ENCODE measurements at regions not wholly inside any gene's neighbourhood (a gene's known extent, or its start where the extent isn't known, plus 50 kb on each side); places are given as distances from the start of the nearest gene placed in this dataset.

GRCh38 chr16:17605784-17606183 is 135.0 kb upstream of the XYLT1 start:
- no peak overlapping the region for H3K27ac ChIP-seq
- H3K9me3 ChIP-seq (ENCODE audit: low read depth, low read length), result no peaks in the 10 kb centered on the region
- H3K36me3 ChIP-seq (ENCODE audit: insufficient read depth, low read length), result no peaks in the 10 kb centered on the region
- no peak overlapping the region for H3K9ac ChIP-seq (ENCODE audit: insufficient read length)
- TF ChIP-seq EZH2 (IDR thresholded peaks at IDR 0.05), result no peak
- TF ChIP-seq POLR2AphosphoS5 (IDR thresholded peaks at IDR 0.05; ENCODE audit: borderline replicate concordance, low read depth, low read length), result no peak
- no peak for TF ChIP-seq FOXP2 (optimal IDR thresholded peaks at IDR 0.05; ENCODE audit: control extremely low read depth, extremely low read length, insufficient read depth)
- DNase-seq (ENCODE audit: low read depth, low spot score), result no peak
- H3K4me3 ChIP-seq, result no peak overlapping the region

GRCh38 chr16:17603626-17604025 is 132.9 kb upstream of the XYLT1 start:
- Histone ChIP-seq H3K36me3 (ENCODE audit: insufficient read depth, low read length) (no peaks in the 10 kb centered on the region), H3K4me3 (no peak overlapping the region), H3K9me3 (ENCODE audit: low read depth, low read length) (no peaks in the 10 kb centered on the region), H3K27ac (no peak overlapping the region), H3K9ac (ENCODE audit: insufficient read length) (no peak overlapping the region)
- DNase-seq (ENCODE audit: low read depth, low spot score), result no peak
- no peak for TF ChIP-seq EZH2 (IDR thresholded peaks at IDR 0.05)
- TF ChIP-seq POLR2AphosphoS5 (IDR thresholded peaks at IDR 0.05; ENCODE audit: borderline replicate concordance, low read depth, low read length), result no peak
- no peak for TF ChIP-seq FOXP2 (optimal IDR thresholded peaks at IDR 0.05; ENCODE audit: control extremely low read depth, extremely low read length, insufficient read depth)

GRCh38 chr16:17602678-17603077 is 131.9 kb upstream of the XYLT1 start:
- TF ChIP-seq FOXP2 (optimal IDR thresholded peaks at IDR 0.05; ENCODE audit: control extremely low read depth, extremely low read length, insufficient read depth) (no peak), EZH2 (IDR thresholded peaks at IDR 0.05) (no peak), POLR2AphosphoS5 (IDR thresholded peaks at IDR 0.05; ENCODE audit: borderline replicate concordance, low read depth, low read length) (no peak)
- no peaks in the 10 kb centered on the region for H3K36me3 ChIP-seq (ENCODE audit: insufficient read depth, low read length)
- H3K9ac ChIP-seq (ENCODE audit: insufficient read length), result no peak overlapping the region
- H3K9me3 ChIP-seq (ENCODE audit: low read depth, low read length), result no peaks in the 10 kb centered on the region
- no peak for DNase-seq (ENCODE audit: low read depth, low spot score)
- no peak overlapping the region for H3K27ac ChIP-seq
- no peak overlapping the region for H3K4me3 ChIP-seq

GRCh38 chr16:17598968-17599367 is 128.2 kb upstream of the XYLT1 start:
- H3K27ac ChIP-seq, result no peak overlapping the region
- no peak overlapping the region for H3K4me3 ChIP-seq
- no peak for DNase-seq (ENCODE audit: low read depth, low spot score)
- H3K9ac ChIP-seq (ENCODE audit: insufficient read length), result no peak overlapping the region
- no peaks in the 10 kb centered on the region for H3K36me3 ChIP-seq (ENCODE audit: insufficient read depth, low read length)
- no peaks in the 10 kb centered on the region for H3K9me3 ChIP-seq (ENCODE audit: low read depth, low read length)
- TF ChIP-seq POLR2AphosphoS5 (IDR thresholded peaks at IDR 0.05; ENCODE audit: borderline replicate concordance, low read depth, low read length), result no peak
- no peak for TF ChIP-seq EZH2 (IDR thresholded peaks at IDR 0.05)
- TF ChIP-seq FOXP2 (optimal IDR thresholded peaks at IDR 0.05; ENCODE audit: control extremely low read depth, extremely low read length, insufficient read depth), result no peak

- no peak overlapping the region for H3K9ac ChIP-seq (ENCODE audit: insufficient read length)
- no peaks in the 10 kb centered on the region for H3K36me3 ChIP-seq (ENCODE audit: insufficient read depth, low read length)
- no peaks in the 10 kb centered on the region for H3K9me3 ChIP-seq (ENCODE audit: low read depth, low read length)
- H3K4me3 ChIP-seq, result no peak overlapping the region
- no peak overlapping the region for H3K27ac ChIP-seq
- DNase-seq (ENCODE audit: low read depth, low spot score), result no peak
- TF ChIP-seq EZH2 (IDR thresholded peaks at IDR 0.05), result no peak
- no peak for TF ChIP-seq POLR2AphosphoS5 (IDR thresholded peaks at IDR 0.05; ENCODE audit: borderline replicate concordance, low read depth, low read length)
- no peak for TF ChIP-seq FOXP2 (optimal IDR thresholded peaks at IDR 0.05; ENCODE audit: control extremely low read depth, extremely low read length, insufficient read depth)
Observed at GRCh38 chr16:17591655-17592405, 121.1 kb upstream of the XYLT1 start.

GRCh38 chr16:17590711-17591654 is 120.2 kb upstream of the XYLT1 start:
- Histone ChIP-seq H3K9ac (ENCODE audit: insufficient read length) (no peak overlapping the region), H3K9me3 (ENCODE audit: low read depth, low read length) (no peaks in the 10 kb centered on the region), H3K36me3 (ENCODE audit: insufficient read depth, low read length) (no peaks in the 10 kb centered on the region), H3K4me3 (no peak overlapping the region), H3K27ac (no peak overlapping the region)
- TF ChIP-seq POLR2AphosphoS5 (IDR thresholded peaks at IDR 0.05; ENCODE audit: borderline replicate concordance, low read depth, low read length), result no peak
- no peak for TF ChIP-seq EZH2 (IDR thresholded peaks at IDR 0.05)
- TF ChIP-seq FOXP2 (optimal IDR thresholded peaks at IDR 0.05; ENCODE audit: control extremely low read depth, extremely low read length, insufficient read depth), result no peak
- DNase-seq (ENCODE audit: low read depth, low spot score), result no peak

- Histone ChIP-seq H3K36me3 (ENCODE audit: insufficient read depth, low read length) (no peaks in the 10 kb centered on the region), H3K27ac (no peak overlapping the region), H3K9me3 (ENCODE audit: low read depth, low read length) (no peaks in the 10 kb centered on the region), H3K9ac (ENCODE audit: insufficient read length) (no peak overlapping the region), H3K4me3 (no peak overlapping the region)
- TF ChIP-seq EZH2 (IDR thresholded peaks at IDR 0.05), result no peak
- no peak for DNase-seq (ENCODE audit: low read depth, low spot score)
Observed at GRCh38 chr16:17589898-17590297, 119.1 kb upstream of the XYLT1 start.

GRCh38 chr16:17585449-17586074 is 114.8 kb upstream of the XYLT1 start:
- DNase-seq (ENCODE audit: low read depth, low spot score), result no peak
- Histone ChIP-seq H3K36me3 (ENCODE audit: insufficient read depth, low read length) (no peaks in the 10 kb centered on the region), H3K4me3 (no peak overlapping the region), H3K9me3 (ENCODE audit: low read depth, low read length) (no peaks in the 10 kb centered on the region), H3K27ac (no peak overlapping the region), H3K9ac (ENCODE audit: insufficient read length) (no peak overlapping the region)
- TF ChIP-seq POLR2AphosphoS5 (IDR thresholded peaks at IDR 0.05; ENCODE audit: borderline replicate concordance, low read depth, low read length), result no peak

All from SK-N-MC (cell line).